GM12864 (cell line): ENCODE measurements at regions not wholly inside any gene's neighbourhood (a gene's known extent, or its start where the extent isn't known, plus 50 kb on each side); places are given as distances from the start of the nearest gene placed in this dataset.
"Not testable (repeated sequence)": the region's sequence is repeated elsewhere in the genome, so short reads cannot be mapped to it uniquely, and the experiment has no call there.

Experiments
- DNase-seq: peaks from one replicate; pipeline ENCODE4 v3.0.0-alpha.2; 2011; ENCODE audit warnings: low read depth
- H3K4me3 ChIP-seq: 2 replicates; pipeline ENCODE4 v1.5.1; 2011; ENCODE audit warnings: mild to moderate bottlenecking, low read depth, low read length, control low read depth
- TF ChIP-seq, protein P1 (sequence below): IDR thresholded peaks from 2 replicates; pipeline ENCODE4 v1.5.1; 2011; ENCODE audit warnings: low read depth, mild to moderate bottlenecking, moderate library complexity, low read length, control low read depth, inconsistent platforms; ENCODE audit errors: missing control alignments

DNA sequence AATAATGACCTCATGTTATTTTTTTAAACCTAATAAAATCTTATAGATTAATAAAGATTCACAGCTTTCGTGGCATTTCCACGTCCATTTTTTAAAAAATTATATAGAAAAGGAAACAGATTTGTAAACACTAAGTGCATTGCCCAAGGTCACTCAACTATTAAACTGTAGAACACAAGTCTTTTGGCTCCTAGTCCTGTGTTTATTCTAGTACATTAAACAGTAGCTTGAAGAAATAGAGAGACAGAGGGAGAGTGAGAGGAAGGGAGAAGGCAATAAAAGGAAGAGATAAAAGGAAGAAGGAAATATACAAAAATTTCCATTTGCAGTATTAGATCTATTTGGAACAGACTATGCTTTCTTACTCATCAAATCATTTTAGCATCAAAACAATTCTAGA lies 586.7 kb upstream of the CITED2 start:
- TF ChIP-seq, protein P1, sequence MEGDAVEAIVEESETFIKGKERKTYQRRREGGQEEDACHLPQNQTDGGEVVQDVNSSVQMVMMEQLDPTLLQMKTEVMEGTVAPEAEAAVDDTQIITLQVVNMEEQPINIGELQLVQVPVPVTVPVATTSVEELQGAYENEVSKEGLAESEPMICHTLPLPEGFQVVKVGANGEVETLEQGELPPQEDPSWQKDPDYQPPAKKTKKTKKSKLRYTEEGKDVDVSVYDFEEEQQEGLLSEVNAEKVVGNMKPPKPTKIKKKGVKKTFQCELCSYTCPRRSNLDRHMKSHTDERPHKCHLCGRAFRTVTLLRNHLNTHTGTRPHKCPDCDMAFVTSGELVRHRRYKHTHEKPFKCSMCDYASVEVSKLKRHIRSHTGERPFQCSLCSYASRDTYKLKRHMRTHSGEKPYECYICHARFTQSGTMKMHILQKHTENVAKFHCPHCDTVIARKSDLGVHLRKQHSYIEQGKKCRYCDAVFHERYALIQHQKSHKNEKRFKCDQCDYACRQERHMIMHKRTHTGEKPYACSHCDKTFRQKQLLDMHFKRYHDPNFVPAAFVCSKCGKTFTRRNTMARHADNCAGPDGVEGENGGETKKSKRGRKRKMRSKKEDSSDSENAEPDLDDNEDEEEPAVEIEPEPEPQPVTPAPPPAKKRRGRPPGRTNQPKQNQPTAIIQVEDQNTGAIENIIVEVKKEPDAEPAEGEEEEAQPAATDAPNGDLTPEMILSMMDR: no peak
- no peak for DNase-seq
- H3K4me3 ChIP-seq: no peak overlapping the region

DNA sequence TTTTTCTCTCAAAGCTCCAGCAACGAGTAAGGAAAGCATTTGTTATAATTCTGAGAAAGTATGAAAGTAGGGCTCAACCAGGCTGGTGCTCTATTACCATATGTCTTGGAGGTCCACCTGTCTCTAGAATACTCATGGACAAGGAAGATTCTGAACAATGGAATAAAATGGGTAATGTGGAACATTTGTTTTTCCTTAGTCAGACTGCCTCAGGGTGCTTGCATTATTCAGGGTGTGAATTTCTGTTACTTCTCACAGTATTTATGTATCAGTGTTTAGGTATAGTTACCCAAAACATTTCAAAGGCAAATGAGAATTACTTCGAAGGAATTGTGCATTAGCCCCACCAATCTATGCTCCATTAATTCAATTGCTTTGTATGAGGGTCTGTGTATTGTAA lies 586.2 kb upstream of the CITED2 start:
- DNase-seq: no peak
- TF ChIP-seq, protein P1: no peak
- H3K4me3 ChIP-seq: no peak overlapping the region

DNA sequence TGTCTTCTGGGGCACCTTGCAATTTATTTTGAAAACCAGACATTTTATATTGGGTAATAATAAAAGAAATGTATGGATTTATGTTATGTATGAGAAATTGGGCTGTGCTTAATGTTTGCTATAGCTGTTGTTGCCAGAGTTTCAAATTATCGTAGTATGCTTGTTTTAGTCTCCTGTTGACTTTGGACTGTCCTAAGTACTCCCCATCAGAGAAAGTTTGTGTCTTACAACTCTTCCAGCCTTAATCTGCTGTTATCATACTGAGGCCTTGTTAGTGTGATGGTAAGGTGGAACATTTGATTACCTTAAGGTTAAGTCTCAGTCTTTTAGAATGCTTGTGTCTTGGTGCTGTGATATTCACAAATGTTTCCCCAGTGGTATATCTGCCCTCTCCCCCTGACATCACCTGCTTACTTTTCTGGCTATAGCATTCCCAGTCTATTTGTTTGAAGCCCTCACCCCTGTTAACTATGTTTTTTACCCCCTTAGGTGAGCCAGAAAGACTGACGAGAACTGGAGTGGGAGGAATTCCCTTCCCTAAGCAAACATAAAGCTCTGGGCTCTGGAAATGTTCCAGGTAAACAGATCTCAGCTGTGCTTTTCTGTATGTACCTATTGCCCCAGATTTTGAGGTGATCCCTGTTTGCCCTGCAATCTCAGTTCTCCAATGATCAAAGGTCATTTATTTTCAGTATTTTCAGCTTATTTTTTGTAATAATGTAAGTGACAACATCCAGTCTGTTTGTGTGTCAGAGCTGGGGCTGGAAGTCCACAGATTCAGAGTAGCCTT lies 581.1 kb upstream of the CITED2 start:
- DNase-seq: no peak
- TF ChIP-seq, protein P1: no peak
- H3K4me3 ChIP-seq: no peak overlapping the region

DNA sequence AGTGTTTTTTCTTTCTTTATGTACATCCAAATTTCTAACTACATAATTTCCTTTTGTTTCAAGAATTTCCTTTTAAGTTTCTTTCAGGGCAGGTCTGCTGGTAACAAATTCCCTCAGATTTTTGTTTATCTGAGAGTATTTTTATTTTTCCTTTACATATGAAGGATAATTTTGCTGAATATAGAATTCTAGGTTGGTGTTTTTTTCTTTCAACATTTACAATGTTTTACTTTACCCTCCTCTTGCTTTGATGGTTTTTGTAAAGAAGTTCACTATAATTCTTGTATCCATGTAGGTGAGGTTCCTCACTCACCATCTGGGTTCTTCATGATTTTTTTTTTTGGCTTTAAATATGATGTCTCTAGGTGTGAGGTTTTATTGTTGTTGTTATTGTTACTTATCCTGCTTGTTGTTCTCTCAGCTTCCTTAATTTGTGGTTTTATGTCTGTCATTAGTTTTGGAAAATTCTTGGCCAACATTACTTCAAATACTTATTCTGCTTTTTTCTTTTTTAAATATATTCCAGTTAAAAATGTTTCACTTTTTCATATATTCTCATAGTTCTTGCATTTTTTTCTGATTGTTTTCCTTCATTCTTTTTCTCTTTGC lies 580.1 kb upstream of the CITED2 start:
- TF ChIP-seq, protein P1: no peak
- H3K4me3 ChIP-seq: no peak overlapping the region
- DNase-seq: no peak

DNA sequence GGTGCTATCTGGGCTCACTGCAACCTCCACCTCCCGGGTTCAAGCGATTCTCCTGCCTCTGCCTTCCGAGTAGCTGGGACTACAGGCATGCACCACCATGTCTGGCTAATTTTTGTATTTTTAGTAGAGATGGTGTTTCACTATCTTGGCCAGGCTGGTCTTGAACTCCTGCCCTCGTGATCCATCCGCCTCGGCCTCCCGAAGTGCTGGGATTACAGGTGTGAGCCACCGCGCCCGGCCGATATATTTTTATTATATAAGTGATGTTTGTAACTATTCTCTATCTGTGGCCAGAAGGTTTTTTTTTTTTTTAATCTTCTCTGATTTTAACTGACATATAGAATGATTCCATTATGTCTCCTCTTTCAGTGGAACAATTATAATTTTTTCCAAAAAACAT lies 579.3 kb upstream of the CITED2 start:
- not testable (repeated sequence) for DNase-seq, H3K4me3 ChIP-seq

DNA sequence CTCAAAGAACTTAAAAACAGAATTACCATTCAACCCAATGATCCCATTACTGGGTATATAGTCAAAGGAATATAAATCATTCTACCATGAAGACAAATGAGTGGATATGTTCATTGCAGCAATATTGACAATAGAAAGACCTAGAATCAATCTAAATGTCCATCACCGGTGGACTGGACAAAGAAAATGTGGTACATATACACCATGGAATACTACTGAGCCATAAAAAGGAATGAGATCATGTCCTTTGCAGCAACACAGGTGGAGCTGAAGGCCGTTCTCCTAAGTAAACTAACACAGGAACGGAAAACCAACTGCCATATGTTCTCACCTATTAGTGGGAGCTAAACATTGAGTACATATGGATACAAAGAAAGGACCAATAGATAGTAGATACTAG lies 576.7 kb upstream of the CITED2 start:
- DNase-seq: no peak
- TF ChIP-seq, protein P1: no peak
- H3K4me3 ChIP-seq: no peak overlapping the region

DNA sequence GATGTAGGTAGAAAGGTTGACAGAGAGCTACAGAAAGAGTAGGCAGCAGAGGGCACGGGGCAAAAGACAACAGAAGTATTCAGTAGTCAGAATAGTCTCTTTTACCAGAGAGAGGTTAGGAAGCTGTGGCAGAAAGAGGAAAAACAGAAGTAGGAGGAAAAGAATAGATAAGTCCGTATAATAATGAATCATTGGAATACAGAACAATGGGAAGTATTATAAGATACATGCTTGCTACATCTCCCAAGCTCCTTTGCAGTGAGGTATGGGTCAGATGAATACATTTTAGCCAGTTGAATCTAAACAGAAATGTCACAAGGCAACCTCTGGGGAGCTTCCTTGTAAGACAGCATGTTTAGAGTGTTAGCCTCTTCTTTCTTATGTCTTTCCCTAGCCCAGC lies 570.5 kb upstream of the CITED2 start:
- H3K4me3 ChIP-seq: no peak overlapping the region
- TF ChIP-seq, protein P1: no peak
- no peak for DNase-seq
